Activated naive CD8-positive, alpha-beta T cell treated with anti-CD3 and anti-CD28 coated beads, Interleukin-2, amount 50 U/mL, for 24 hours (primary cell): ENCODE measurements at regions not wholly inside any gene's neighbourhood (a gene's known extent, or its start where the extent isn't known, plus 50 kb on each side); places are given as distances from the start of the nearest gene placed in this dataset.

ENCODE experiments used
- ATAC-seq: fragments of 150-1000 bp; cut with Tn5 transposase; one replicate; pipeline ENCODE4 v1.10.0; 2021
- DNase-seq: peaks from one replicate; pipeline ENCODE4 v3.0.0; 2021
- H3K27ac Mint-ChIP-seq: one replicate; pipeline ENCODE4 v1.8.0; 2021; ENCODE audit warnings: mild to moderate bottlenecking, mixed read lengths
- H3K27me3 Mint-ChIP-seq: one replicate; pipeline ENCODE4 v1.8.0; 2021; ENCODE audit warnings: mixed read lengths
- H3K36me3 Mint-ChIP-seq: one replicate; pipeline ENCODE4 v1.8.0; 2021; ENCODE audit warnings: low read depth, mixed read lengths
- H3K4me1 Mint-ChIP-seq: one replicate; pipeline ENCODE4 v1.8.0; 2021; ENCODE audit warnings: mixed read lengths
- H3K4me3 Mint-ChIP-seq: one replicate; pipeline ENCODE4 v1.8.0; 2021; ENCODE audit warnings: mild to moderate bottlenecking, moderate library complexity, mixed read lengths
- H3K9me3 Mint-ChIP-seq: one replicate; pipeline ENCODE4 v1.8.0; 2021; ENCODE audit warnings: mixed read lengths

- DNase-seq (no peak), ATAC-seq (no peak)
- H3K4me3 Mint-ChIP-seq, result no peak overlapping the region
- H3K27me3 Mint-ChIP-seq, result no peaks in the 10 kb centered on the region
- H3K4me1 Mint-ChIP-seq, result no peaks in the 10 kb centered on the region
- H3K27ac Mint-ChIP-seq, result no peak overlapping the region
- H3K9me3 Mint-ChIP-seq, result peaks cover 15% of the 10 kb centered on the region
- H3K36me3 Mint-ChIP-seq, result no peaks in the 10 kb centered on the region
Observed at GRCh38 chr4:31518796-31519250, 798.7 kb downstream of the PCDH7 start.

DNA sequence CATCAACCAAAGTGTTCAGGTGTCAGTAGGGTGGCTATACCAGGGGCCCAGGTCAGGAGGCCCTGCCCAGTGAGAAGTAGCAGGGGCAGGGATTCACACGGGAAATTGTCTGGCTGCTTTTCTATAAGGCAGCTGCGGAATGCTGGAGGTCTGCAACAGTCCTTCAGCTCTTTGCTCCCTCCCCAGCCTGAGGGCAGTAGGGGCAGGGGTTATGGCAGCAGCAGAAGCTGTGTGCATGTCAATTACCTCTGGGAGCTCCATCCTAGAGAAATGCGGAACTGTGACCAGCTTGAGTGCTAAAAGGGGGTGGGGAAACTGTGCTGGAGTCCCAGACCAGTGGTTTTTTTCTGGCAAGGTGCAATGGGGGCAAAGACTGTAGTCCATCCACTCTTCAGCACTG, 810.4 kb downstream of the PCDH7 start:
- Mint-ChIP-seq H3K36me3 (no peaks in the 10 kb centered on the region), H3K9me3 (peaks cover 32% of the 10 kb centered on the region), H3K27ac (no peak overlapping the region), H3K4me3 (no peak overlapping the region), H3K4me1 (no peaks in the 10 kb centered on the region), H3K27me3 (no peaks in the 10 kb centered on the region)
- ATAC-seq (no peak), DNase-seq (no peak)

DNA sequence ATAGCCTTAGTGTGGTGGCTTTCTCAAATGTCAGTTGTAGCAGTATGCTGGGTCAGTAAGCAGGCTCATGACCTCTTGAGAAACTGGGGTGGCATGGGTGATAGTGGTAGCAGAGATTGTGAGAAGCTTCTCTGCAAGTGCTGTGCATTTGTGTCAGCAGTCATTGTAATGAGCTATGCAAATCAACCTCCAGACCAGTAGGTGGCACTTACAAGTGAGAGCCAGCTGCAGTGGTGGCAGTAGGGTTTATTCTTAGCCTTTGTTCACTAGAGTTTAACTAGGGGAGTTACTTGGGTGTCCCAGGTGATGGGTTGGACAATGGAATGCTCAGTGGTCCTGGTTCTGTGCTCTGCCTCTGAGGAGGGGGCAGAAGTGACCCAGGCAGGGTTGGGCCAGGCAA, 818.7 kb downstream of the PCDH7 start:
- Mint-ChIP-seq H3K4me1 (no peaks in the 10 kb centered on the region), H3K27ac (no peak overlapping the region), H3K9me3 (peaks cover 13% of the 10 kb centered on the region), H3K27me3 (no peaks in the 10 kb centered on the region), H3K4me3 (no peak overlapping the region), H3K36me3 (no peaks in the 10 kb centered on the region)
- ATAC-seq, result no peak
- no peak for DNase-seq

DNA sequence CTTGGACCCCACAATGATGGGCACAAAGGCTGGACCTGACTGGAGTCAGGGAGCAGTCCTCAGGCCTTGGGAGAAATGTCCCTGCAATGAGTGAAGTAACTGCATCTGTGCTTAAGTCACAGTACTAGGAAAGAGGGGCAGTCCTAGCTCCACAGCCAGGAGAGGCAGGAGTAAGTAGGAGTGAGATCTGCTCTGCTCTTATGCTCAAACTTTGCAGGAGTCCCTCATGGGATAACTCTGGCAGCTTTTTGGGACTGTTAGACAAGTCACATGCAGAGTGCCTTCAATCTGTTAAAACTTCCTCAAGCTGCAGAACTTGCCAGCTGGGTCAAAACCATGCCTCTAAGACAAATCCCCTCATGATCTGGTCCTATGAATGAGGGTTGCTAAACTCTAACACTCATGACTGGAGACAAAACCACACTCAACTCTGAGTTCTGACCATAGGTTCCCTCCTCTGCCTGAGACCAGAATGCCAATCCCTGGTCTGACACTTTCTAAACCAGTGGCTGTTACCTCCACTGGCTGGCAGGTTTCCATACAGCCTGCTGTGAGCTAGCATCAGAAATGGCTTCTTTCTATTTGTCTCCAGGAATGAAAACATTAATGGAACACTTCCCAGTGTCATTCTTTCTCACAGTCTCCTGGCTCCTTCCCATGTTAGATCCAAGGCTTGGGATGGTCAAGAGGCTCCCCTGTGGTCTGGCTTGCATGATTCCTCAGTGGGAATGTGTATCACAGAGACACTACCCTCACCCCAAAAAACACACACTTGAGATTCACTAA, 819.3 kb downstream of the PCDH7 start:
- Mint-ChIP-seq H3K9me3 (peaks cover 8% of the 10 kb centered on the region), H3K27me3 (no peaks in the 10 kb centered on the region), H3K4me3 (no peak overlapping the region), H3K36me3 (no peaks in the 10 kb centered on the region), H3K27ac (no peak overlapping the region), H3K4me1 (no peaks in the 10 kb centered on the region)
- DNase-seq, result no peak
- ATAC-seq, result no peak

- ATAC-seq (no peak), DNase-seq (no peak)
- H3K9me3 Mint-ChIP-seq, result peaks cover 3% of the 10 kb centered on the region
- no peaks in the 10 kb centered on the region for H3K36me3 Mint-ChIP-seq
- no peaks in the 10 kb centered on the region for H3K27me3 Mint-ChIP-seq
- H3K27ac Mint-ChIP-seq, result no peak overlapping the region
- no peaks in the 10 kb centered on the region for H3K4me1 Mint-ChIP-seq
- no peak overlapping the region for H3K4me3 Mint-ChIP-seq
Observed at GRCh38 chr4:31545330-31545729, 825.2 kb downstream of the PCDH7 start.

- Mint-ChIP-seq H3K36me3 (no peaks in the 10 kb centered on the region), H3K4me1 (no peaks in the 10 kb centered on the region), H3K27ac (no peak overlapping the region), H3K9me3 (no peaks in the 10 kb centered on the region), H3K27me3 (no peaks in the 10 kb centered on the region), H3K4me3 (no peak overlapping the region)
- no peak for DNase-seq
- no peak for ATAC-seq
Observed at GRCh38 chr4:31545755-31546154, 825.6 kb downstream of the PCDH7 start.

DNA sequence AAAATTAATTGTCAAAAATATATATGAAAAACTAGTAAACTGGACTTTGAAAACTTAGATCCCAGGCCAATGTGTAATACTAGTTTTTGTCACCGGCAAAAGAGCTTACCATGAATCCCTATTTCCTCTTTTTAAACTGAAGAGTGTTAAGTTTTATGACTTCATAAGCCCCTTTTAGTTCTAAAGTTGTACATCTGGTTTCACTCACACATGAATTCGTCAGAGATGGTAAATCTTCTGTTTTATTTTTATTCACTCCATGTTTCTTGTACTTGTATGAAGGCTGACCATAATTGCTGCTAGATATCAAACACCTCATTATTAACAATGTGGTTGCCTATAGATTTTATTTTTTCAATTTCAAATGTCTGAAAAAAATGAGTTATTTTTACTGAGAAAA, 827.9 kb downstream of the PCDH7 start:
- H3K4me3 Mint-ChIP-seq, result no peak overlapping the region
- H3K9me3 Mint-ChIP-seq, result no peaks in the 10 kb centered on the region
- no peak for ATAC-seq
- no peaks in the 10 kb centered on the region for H3K4me1 Mint-ChIP-seq
- H3K27me3 Mint-ChIP-seq, result no peaks in the 10 kb centered on the region
- H3K36me3 Mint-ChIP-seq, result no peaks in the 10 kb centered on the region
- no peak overlapping the region for H3K27ac Mint-ChIP-seq
- no peak for DNase-seq

DNA sequence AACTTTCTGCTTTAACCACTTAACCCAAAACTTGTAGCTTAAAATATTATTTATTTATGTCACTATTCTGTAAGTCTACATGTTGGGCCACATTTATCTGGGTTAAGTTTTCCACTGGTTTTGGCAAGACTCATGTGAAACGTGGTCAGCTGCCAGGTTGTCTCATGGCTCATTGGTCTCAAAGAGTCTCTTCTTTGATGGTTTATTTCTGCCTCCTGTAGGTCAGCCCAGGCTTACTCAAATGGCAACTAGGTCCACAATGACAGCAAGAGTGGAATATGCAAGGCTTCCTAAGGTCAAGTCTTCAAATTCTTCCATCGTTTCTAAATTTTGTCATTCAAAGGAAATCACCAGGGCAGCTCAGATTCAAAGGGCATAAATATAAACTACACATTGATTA, 828.7 kb downstream of the PCDH7 start:
- H3K27me3 Mint-ChIP-seq, result no peaks in the 10 kb centered on the region
- H3K4me1 Mint-ChIP-seq, result no peaks in the 10 kb centered on the region
- DNase-seq, result no peak
- no peaks in the 10 kb centered on the region for H3K36me3 Mint-ChIP-seq
- no peak overlapping the region for H3K27ac Mint-ChIP-seq
- no peak overlapping the region for H3K4me3 Mint-ChIP-seq
- no peak for ATAC-seq
- H3K9me3 Mint-ChIP-seq, result peaks cover 3% of the 10 kb centered on the region

DNA sequence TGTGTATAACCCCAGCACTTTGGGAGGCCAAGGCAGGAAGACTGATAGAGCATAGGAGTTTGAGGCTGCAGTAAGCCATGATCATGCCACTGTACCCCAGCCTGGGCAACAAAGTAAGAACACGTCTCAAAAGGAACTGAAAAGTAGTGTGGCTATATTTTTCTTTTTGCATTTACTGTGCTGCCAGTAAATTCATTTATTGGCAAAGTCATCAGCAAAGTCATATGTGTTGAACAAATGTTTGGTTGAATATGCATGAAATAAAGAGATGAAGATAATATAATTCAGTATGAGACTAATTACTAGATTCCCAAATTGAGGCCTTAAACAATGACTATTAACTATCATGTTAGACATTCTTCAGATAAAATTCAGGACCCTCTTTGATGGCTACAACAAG, 829.1 kb downstream of the PCDH7 start:
- Mint-ChIP-seq H3K36me3 (no peaks in the 10 kb centered on the region), H3K4me3 (no peak overlapping the region), H3K27me3 (no peaks in the 10 kb centered on the region), H3K9me3 (peaks cover 3% of the 10 kb centered on the region), H3K4me1 (no peaks in the 10 kb centered on the region), H3K27ac (no peak overlapping the region)
- ATAC-seq, result no peak
- no peak for DNase-seq

GRCh38 chr4:31557437-31557836, 837.3 kb downstream of the PCDH7 start:
- Mint-ChIP-seq H3K36me3 (no peaks in the 10 kb centered on the region), H3K27me3 (no peaks in the 10 kb centered on the region), H3K4me1 (no peaks in the 10 kb centered on the region), H3K9me3 (peaks cover 12% of the 10 kb centered on the region), H3K4me3 (no peak overlapping the region), H3K27ac (no peak overlapping the region)
- DNase-seq (no peak), ATAC-seq (no peak)

DNA sequence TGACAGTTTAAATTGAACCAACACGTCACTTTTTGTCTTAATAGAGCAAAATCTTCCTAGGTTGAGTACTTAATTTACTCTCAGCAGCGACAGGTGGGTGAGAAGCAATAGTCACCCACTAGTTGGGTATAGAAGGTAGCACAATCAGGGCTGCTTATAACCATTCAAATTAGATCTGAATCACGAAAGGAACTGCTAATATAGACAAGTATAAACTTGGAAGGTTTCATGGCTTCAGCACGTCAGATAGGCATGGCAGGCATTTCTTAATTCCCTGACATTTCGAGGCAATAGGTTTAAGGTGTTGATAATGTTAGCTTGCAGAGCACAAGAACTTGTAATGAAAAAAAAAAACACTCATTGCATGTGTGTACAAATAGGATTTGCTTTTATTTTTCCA, 853.4 kb downstream of the PCDH7 start:
- no peak for ATAC-seq
- no peak overlapping the region for H3K4me3 Mint-ChIP-seq
- H3K27me3 Mint-ChIP-seq, result no peaks in the 10 kb centered on the region
- no peaks in the 10 kb centered on the region for H3K36me3 Mint-ChIP-seq
- no peak for DNase-seq
- no peak overlapping the region for H3K27ac Mint-ChIP-seq
- no peaks in the 10 kb centered on the region for H3K4me1 Mint-ChIP-seq
- H3K9me3 Mint-ChIP-seq, result peaks cover 4% of the 10 kb centered on the region

DNA sequence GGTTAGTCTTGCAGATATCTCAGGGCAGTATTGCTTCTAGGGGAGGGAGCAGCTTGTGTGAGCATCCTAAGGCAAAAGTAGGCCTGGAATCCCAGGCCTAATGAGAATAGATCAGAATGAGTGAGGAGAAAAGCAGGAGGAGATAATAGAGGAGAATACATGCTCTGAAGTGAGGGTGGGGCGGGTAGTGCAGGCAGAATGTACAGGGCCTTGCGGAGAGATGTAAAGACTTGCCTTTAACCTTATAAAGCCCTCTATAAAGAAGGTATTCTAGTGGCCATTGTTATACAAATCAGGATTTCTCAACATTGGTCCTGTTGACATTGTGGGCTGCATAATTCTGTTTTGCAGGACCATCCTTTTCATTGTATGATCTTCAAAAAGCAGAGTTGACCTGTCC, 855.3 kb downstream of the PCDH7 start:
- DNase-seq (no peak), ATAC-seq (no peak)
- H3K27me3 Mint-ChIP-seq, result no peaks in the 10 kb centered on the region
- H3K36me3 Mint-ChIP-seq, result no peaks in the 10 kb centered on the region
- peaks cover 4% of the 10 kb centered on the region for H3K9me3 Mint-ChIP-seq
- H3K4me1 Mint-ChIP-seq, result no peaks in the 10 kb centered on the region
- no peak overlapping the region for H3K4me3 Mint-ChIP-seq
- H3K27ac Mint-ChIP-seq, result no peak overlapping the region

GRCh38 chr4:31580843-31581242, 860.7 kb downstream of the PCDH7 start:
- H3K4me3 Mint-ChIP-seq, result no peak overlapping the region
- ATAC-seq (no peak), DNase-seq (no peak)
- H3K4me1 Mint-ChIP-seq, result no peaks in the 10 kb centered on the region
- H3K27me3 Mint-ChIP-seq, result no peaks in the 10 kb centered on the region
- no peak overlapping the region for H3K27ac Mint-ChIP-seq
- H3K36me3 Mint-ChIP-seq, result no peaks in the 10 kb centered on the region
- peaks cover under 1% of the 10 kb centered on the region for H3K9me3 Mint-ChIP-seq

DNA sequence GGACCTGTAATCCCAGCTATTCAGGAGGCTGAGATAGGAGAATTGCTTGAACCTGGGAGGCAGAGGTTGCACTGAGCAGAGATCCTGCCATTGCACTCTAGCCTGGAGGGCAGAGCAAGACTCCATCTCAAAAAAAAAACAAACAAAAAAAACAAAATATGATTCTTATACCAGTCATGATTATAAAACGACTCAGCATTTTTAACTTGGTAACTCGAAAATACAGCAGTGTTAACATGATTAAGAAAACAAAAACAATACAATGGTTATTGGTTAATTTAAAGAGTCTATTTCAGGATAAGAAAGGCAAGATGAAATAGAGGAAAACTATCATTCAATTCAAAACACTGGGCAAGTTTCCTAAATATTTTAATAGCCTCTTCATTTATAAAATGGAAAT, 865.3 kb downstream of the PCDH7 start:
- no peaks in the 10 kb centered on the region for H3K36me3 Mint-ChIP-seq
- no peaks in the 10 kb centered on the region for H3K4me1 Mint-ChIP-seq
- no peak for DNase-seq
- ATAC-seq, result no peak
- H3K27ac Mint-ChIP-seq, result no peak overlapping the region
- no peaks in the 10 kb centered on the region for H3K27me3 Mint-ChIP-seq
- no peak overlapping the region for H3K4me3 Mint-ChIP-seq
- peaks cover 11% of the 10 kb centered on the region for H3K9me3 Mint-ChIP-seq

DNA sequence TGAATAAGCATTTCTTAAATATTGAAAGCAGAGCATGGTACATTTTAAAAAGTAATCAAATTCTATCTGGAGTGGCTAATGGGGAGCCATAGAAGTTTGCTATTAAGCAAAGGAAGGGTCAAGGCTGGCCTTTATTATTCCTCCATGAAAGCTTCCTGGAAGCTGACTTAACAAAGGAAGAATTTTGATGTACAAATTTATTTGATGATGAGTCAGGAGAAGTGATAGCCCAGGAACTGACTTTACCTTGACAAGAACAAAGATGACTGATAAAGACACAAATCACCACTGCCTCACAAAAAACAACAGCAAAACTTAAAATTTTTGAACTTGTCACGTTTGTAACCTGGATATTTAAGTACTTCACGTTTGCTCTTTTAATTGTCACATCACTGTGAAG, 872.1 kb downstream of the PCDH7 start:
- Mint-ChIP-seq H3K4me1 (no peaks in the 10 kb centered on the region), H3K4me3 (no peak overlapping the region), H3K27ac (no peak overlapping the region), H3K9me3 (no peaks in the 10 kb centered on the region), H3K27me3 (no peaks in the 10 kb centered on the region), H3K36me3 (no peaks in the 10 kb centered on the region)
- no peak for ATAC-seq
- no peak for DNase-seq

DNA sequence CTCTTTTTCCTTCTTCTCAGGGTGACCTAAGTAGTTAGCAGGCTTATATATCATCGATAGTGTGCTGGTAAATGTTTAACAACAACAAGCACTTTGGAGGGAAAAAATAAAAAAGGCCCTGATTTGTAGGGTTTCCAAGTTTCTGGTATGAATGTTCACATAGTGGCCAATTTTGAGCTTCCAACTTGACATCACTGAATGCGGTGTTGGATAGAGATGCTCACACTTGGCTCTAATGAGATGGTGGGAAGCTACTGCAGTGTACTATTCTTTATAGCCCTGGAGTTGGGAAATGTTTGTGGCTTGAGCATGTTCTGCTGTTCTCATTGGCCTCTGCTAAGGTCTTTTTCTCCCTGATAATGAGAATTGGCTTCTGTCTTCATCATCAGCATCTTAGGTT, 875.3 kb downstream of the PCDH7 start:
- Mint-ChIP-seq H3K27ac (no peak overlapping the region), H3K36me3 (no peaks in the 10 kb centered on the region), H3K27me3 (no peaks in the 10 kb centered on the region), H3K9me3 (peaks cover 10% of the 10 kb centered on the region), H3K4me3 (no peak overlapping the region), H3K4me1 (no peaks in the 10 kb centered on the region)
- ATAC-seq, result no peak
- no peak for DNase-seq
